HG03442 (cell line): ENCODE measurements at regions not wholly inside any gene's neighbourhood (a gene's known extent, or its start where the extent isn't known, plus 50 kb on each side); places are given as distances from the start of the nearest gene placed in this dataset.
"Not testable (repeated sequence)": the region's sequence is repeated elsewhere in the genome, so short reads cannot be mapped to it uniquely, and the experiment has no call there.

Source experiments
- ATAC-seq: cut with Tn5 transposase; IDR thresholded peaks from one replicate; pipeline ENCODE4 v1.9.1; 2021; ENCODE audit warnings: mild to moderate bottlenecking, moderate library complexity; ENCODE audit not compliant: unreplicated experiment

DNA sequence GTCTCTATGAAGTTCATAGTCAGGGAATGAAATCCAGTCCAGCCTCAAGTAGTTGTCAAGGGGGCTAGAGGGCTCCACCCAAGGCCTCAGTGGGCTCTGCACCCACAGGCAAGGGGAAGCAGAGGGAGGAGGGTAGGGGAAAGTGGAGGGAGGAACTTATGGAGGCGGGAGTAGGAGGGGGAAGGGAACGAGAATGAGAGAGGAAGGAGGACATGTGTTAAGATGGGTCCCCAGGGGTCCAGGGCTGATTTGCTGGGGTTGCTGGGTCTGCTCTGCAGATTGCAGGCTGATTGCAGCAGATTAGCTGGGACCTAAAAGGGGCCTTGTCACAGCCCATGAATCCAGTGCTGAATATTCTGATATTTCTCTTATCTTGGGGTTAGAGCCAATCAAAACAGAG, 166.9 kb upstream of the IL12B start:
- ATAC-seq = no peak

DNA sequence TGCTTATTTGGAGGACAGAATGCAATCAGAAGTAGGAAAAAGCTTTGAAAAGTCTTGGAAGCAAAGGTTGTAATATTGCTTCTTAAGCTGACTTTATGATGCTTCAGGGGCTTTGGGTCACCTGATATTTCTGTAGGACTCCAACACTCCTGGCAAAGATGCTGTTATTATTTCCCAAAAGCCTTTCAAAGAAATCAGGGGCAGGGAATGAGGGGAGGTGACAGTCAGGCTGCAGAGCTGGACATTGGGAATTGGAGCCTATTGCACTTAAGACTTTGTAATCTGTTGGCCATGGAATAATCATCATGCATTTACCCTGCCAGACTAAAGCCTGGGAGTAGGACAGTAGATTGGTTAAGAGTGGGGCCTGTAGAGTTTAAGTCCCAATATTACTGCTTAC, 168.3 kb upstream of the IL12B start:
- no peak for ATAC-seq

DNA sequence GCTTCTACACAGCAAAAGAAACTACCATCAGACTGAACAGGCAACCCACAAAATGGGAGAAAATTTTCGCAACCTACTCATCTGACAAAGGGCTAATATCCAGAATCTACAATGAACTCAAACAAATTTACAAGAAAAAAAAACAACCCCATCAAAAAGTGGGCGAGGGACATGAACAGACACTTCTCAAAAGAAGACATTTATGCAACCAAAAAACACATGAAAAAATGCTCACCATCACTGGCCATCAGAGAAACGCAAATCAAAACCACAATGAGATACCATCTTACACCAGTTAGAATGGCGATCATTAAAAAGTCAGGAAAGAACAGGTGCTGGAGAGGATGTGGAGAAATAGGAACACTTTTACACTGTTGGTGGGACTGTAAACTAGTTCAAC, 171.8 kb upstream of the IL12B start:
- ATAC-seq = not testable (repeated sequence)

DNA sequence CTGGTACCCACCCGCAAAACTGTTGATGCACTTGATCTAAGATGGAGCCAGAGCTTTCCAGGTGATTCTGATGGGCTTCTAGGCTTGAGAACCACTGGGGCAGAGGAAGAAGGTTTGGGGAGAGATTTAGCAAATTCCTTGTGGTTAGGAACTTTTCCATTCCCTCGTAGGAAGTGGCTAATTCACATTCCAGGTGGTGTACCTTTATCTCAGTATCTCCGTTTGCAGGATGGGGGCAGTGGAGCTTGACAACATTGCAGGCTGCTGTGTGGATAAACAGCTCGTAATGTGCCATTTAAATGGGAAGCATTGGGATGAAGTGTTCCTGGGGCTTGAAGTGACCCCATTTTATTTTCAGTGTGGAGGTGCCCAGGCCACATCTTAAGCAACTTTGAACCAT, 172.9 kb upstream of the IL12B start:
- no peak for ATAC-seq

DNA sequence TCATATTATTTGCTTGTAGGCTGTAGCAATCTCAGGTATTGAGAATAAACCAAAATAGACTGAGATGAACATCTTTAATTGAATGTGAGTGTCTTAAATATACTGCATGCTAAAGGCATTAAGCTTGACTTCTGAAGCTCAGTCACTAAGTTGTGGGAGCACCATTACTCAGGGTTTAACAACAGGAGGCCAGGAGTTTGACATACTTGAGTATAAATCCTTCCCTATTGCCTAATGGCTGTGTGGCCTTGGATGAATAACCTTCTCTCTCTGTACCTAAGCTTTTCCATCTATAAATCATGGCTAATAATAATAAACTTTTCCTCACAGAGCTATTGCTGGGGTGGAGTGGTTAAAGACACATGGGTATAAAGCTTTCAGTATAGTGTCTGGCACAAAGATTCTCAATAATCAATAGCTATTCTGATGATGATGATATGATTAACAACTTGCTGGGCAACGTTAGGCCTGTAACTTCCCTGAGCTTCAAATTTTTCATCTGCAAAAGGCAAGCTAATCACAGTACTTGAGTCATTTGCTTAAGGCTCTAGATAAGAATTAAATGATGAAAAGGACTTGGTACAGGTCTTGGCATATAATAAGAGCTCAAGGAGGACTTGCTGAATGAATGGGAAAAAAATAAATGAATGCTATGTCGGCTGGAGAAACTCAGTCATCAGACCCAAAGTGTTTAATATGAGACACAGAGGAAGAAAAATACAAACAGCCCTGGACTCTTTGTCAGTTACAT, 174.0 kb upstream of the IL12B start:
- ATAC-seq = no peak

DNA sequence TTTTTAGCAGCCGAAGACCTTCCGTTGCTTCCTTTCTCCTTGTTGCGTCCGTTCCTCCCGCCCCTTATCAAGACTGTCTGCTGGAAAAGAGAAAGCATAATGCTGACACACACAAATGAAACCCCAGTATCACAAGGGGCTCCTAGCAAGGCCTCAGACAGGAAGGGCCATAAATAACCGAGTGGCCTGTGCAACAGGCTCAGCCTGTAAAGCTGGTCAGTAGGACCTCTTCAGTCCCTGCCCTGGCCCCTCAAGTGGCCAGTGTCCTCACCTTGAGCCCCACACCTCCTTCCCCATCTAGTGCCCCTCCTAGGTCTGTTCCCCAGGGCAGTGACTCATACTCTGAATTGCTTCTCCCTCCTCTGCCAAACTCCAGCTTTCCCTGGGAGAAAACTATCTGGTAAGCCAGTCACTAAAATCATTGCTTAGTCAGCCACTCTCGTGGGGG, 174.6 kb upstream of the IL12B start:
- ATAC-seq = no peak

DNA sequence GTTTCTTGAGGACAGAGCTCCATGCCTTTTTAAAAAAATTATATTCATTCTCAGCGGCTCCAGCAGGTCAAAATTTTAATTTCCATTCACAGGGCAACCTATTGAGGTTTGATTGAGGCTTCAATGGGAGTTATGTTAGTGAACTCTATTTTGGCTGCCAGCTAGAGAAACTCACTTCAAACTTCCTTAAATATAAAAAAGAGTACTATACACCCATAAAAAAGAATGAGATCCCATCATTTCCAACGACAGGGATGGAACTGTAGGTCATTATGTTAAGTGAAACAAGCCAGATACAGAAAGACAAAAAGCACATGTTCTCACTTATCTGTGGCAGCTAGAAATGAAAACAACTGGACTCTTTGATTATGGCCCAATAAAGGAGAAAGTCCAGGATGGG, 176.8 kb upstream of the IL12B start:
- ATAC-seq = no peak

DNA sequence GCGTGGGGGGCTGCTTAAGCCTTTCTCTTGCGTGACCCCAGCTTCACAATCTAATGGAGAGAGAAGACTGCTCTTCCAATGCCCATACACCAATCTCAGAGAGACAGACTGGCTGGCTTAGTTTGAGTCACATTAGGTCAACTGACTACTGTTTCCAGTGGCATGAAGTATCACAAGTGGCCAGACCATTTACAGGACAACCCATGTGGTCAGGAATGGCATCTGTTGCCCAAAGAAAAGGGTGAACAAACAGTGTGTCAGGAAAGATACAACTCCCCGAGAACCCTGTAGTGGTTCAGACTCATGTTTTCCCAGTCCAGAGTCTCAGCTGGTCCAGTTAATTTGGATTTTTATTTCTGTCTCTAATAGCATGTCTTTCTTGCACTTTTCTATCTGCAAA, 177.4 kb upstream of the IL12B start:
- ATAC-seq = no peak

DNA sequence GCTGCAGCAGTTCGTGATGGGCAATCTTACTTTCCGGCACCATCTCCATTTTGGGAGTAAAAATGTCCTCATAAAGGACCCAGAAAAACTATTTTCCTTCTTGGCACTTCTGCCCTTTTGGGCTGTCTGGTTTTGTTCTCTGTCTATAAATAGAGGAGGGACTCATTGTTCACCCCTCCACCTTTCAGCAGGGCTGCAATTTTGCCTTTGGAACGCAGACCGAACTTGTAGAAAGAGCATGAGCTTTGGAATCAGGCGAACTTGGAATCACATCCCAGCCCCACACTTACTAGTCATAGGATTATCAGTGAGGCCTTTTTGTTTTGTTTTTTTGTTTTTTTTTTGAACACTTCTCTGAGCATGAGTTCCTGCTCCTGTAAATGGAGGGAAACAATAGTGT, 178.1 kb upstream of the IL12B start:
- ATAC-seq = no peak

DNA sequence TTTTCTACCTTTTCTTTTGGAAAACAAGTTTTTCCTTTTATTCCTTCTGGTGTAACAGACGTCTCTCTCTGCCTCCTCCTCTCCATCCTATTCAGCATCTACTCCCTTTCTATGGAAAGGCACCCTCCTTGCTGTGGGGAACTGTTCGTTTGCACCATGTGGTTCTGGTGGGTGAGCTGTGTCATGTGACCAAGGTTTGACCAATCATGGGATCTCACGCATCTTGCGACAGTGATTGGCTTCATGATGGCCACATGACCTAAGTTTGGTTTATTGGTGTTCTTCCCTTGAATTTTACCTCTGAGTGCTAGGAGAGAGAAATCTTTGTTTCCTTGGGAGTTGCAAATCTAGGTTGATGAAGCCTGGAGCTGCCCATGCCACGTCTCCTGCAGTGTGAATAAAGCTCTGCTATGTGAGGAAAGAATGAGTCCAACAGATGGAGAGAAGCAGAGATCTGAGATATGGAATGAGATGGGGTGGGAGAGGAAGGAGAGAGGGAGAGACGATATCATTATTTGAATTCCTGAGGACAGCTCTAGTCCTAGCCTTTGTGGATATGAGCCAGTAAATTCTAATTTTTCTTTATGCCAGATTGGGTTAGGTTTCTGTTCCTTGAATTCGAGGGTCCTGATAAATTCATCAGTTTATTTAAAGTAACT, 178.8 kb upstream of the IL12B start:
- no peak for ATAC-seq

DNA sequence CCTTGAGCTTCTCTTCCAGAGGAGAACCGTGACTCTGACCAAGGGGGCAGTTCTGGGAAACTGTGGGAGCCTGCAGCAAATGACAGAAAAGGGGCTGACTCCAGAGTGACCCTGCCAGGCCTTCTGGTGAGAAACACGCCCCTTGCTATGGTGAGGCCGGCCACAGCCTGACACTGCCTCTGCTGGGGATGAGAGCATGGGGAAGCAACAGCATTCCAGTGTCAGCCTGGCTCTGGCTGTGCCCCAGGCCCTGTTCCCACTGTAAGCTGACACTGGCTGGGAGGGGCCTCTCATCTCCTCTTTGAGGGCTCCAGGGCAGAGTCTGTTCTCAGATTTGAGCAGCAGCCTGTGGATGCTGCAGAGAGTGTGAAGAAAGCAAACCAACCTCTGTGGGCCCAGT, 180.0 kb upstream of the IL12B start:
- ATAC-seq = no peak

DNA sequence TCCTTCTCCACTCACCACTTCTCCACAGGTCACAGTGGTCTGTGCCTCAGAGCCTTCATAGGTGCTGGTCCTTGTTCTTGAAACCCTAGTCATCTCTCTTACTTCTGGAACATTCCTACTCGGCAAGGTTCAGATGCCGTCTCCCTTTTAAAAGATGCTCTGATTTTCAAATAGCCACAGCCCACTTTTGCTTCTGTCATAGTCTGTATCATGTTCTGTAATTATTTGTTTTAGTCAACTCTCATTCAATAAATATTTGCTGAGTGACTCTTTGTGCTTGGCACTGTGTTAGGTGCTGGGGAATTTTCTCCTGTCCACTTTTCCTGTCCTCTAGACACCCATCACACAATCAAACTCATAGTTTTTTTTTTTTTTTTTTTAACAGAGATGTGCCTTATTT, 181.3 kb upstream of the IL12B start:
- no peak for ATAC-seq

DNA sequence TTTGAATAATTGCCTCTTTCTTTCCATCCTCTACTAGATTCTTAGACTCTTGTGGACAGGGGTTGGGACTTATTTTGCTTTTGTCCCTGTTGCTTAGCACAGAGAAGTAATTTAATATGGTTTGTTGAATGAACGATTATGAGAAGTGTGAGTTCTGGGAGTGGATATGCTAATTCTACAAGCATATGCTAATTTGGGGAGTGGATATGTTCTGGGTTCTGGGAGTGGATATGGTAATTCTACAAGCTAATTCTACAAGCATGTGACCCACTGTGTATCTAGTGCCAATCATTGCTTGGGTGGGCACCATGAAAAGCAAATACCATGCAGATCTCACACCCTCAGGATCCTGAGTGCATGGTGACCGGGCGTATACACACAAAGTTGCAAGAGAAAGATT, 181.8 kb upstream of the IL12B start:
- ATAC-seq = no peak

DNA sequence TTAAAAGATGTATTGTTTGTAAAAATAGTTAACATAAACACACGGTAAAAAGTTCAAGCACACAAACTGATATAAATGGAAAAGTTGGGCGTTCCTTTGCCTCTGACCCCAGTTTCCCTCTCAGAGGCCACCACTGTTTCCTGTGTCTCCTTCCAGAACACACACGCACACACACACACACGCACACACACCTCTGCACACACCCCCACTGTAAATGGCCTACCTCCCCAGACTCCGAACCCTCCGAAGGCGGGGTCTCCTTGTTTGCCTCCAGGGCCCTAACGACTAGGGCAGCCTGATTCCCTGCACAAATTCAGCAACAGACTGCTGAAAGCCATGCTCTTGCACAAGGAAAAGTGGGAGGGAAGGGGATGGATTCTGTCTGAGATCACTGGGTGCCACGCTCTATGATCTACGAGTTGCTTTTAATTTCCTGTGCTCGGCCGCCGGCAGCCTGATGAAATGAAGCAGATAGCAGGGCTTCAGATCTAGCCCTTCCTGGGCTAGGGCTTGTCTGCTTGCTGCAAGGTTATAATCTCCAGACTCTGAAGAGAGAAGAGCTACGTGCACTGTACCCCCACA, 184.0 kb upstream of the IL12B start:
- no peak for ATAC-seq

DNA sequence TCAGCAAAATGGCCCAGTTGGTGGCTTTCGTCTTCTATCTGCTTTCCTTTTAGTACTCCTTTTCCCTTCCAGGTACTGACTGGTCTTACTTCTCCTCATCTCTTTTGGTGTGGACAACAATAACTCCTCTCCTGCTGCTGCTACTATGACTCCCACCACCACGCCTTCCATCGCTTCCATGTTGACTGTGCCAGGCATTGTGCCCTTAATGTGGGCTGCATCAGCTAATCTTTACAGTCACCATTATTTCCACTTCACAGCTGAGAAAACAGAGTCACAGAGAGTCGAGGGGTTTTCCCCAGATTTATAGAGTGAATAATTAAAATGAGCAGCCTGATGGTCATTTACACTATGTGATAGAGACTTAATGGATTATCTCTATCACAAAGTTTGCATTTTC, 184.9 kb upstream of the IL12B start:
- ATAC-seq = no peak

DNA sequence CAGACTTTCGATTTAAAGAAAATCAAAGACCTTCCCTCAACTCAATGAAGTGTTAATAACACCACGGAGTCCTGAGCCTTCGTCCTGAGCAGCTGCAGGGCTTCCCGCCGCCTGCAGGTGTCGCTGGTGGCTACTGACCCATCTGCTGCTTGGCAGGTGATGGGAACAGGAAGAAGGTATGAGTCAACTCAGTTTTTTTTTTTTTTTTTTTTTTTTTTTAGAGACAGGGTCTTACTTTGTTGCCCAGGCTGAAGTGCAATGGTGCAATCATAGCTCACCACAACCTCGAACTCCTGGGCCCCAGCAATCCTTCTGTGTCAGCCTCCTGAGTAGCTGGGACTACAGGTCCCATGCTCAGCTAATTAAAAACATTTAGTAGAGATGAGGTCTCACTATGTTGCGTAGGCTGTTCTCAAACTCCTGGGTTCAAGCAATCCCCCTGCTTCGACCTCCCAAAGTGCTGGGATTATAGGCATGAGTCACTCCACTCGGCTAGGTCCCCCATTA, 185.7 kb upstream of the IL12B start:
- peak; percentile 92 for ATAC-seq

DNA sequence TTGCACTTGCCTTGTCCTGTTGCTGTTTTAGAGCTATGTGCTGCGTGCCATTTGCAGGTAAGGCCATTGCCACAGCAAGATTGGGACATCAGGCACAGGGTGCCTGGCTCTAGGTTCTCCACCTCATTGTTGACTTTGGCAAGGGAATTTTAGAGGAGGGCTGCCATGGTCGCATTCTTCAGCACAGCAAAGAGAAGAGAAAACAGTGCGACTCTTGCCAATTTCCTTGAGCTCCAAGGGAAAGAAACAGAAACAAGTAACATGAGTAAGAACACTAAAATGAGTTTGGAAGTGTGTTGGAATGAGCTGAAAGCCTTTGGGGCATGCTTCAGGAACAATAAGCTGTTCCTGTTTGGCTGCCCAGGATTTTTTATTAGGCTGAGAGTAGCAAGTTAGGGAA, 188.1 kb upstream of the IL12B start:
- ATAC-seq = no peak

DNA sequence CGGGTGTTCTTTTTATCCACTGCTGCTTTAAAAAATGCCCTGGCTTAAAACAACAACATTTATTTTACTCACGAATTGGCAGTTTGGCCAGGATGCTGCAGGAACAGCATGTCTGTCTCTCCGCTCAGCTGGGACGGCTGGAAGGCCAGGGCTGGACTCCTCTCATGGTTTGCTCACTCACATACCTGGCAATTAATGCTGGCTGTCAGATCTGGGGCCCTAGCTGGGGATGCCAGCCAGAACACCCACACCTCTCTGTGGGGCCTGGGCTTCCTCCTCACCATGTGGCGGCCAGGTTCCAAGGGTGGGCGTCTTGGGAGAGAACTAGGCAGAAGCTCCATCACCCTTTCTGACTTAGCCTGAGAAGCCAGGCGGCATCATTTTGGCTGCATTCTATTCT, 189.1 kb upstream of the IL12B start:
- ATAC-seq = no peak

DNA sequence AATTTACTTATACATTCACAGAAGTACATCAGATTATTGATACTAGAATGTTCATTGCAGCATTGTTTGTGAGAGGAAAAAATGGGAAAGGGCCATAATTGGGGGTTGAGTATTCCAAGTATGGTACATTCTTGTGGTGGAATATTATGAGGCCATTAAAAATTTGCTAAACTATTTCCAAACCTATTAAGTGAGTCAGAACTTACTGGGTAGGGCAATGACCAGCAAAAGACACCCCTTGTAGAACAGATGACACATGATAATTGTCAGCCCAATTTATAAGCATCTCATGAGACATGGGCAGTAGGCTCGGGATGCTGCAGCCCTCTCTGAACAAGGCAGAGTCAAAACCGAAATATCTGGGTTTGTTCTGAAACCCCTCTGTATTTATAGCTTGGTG, 192.6 kb upstream of the IL12B start:
- no peak for ATAC-seq

DNA sequence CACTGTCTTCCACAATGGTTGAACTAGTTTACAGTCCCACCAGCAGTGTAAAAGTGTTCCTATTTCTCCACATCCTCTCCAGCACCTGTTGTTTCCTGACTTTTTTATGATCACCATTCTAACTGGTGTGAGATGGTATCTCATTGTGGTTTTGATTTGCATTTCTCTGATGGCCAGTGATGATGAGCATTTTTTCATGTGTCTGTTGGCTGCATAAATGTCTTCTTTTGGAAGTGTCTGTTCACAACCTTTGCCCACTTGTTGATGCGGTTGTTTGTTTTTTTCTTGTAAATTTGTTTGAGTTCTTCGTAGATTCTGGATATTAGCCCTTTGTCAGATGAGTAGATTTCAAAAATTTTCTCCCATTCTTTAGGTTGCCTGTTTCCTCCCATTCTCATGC, 194.0 kb upstream of the IL12B start:
- not testable (repeated sequence) for ATAC-seq

DNA sequence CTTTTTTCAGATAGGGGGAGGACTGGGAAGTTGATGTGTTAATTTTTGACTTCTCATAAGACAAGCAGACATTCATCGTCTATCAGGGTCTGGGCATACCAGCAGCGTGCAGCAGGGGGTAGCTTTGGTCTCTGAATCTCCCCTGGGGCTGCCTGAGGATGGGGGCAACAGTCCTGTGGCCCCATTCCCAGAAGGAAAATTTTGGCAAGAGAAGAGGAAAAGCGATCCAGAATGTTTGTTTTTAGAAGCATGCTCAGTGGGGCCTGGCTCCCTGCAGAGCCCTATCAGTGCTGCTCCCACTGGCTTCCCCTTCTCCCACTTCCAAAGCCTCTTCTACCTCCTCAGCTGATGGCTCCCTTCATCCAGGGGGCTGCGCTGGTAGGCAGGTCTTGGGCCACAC, 194.8 kb upstream of the IL12B start:
- ATAC-seq = no peak

DNA sequence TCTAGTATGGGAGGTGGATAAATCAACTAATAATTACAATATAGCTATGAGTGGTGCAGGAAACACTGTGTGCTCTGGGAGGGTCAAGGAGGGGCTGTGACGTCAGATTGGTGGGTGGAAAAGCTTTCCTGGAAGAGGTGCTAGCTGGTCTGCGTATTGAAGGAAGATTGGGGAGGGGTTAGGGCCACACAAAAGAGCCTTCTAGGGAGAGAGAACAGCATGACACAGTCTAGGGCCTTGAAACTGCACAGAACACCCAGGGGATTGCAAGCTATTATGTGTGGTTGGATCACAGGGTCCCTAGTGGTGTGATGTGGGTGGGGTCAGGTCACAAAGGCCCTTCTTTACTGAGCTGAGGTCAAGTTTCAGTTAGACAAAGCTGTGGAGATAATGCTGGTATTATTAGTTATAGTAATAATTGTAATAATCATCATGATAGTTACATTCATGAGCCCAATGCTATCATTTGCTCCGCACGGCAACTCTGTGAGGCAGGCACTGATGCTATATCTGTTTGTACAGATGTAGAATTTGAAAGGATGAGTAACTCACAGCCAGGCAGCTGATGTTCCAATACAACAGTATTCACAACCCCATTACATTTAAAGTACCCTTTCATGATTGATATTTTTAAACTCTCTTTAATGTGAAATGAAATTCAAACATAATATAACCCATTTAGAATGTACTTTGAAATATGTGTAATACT, 197.4 kb upstream of the IL12B start:
- no peak for ATAC-seq
